A549 (cell line): ENCODE measurements at regions not wholly inside any gene's neighbourhood (a gene's known extent, or its start where the extent isn't known, plus 50 kb on each side); places are given as distances from the start of the nearest gene placed in this dataset.

Experiments
- ATAC-seq, 2 experiments: fragments of 200-7000 bp in 1 of 2; fragments of >200 bp in 1 of 2; cut with Nextera tagmentation in 1 of 2; cut with Tn5 transposase in 1 of 2; 3 replicates each; pipeline versions ENCODE4 v1.8.0 to v1.9.1; 2018 to 2020; ENCODE audit warnings: mild to moderate bottlenecking in 1 of 2, moderate library complexity in 1 of 2
- CTCF ChIA-PET: fragments of 300-600 bp; sonication (Branson Sonifier 250); formaldehyde crosslinking; extraction: SDS; loops from one replicate; lab custom pipeline; 2021; ENCODE audit warnings: antibody characterized with exemption, inconsistent platforms; lab: Yijun Ruan, JAX
- POLR2A ChIA-PET: fragments of 350-600 bp; formaldehyde crosslinking; extraction: SDS; loops from one replicate; lab custom pipeline; 2021; ENCODE audit warnings: antibody characterized with exemption, inconsistent platforms; lab: Yijun Ruan, JAX
- DNase-seq, 2 experiments: peaks; one replicate each; pipeline versions ENCODE4 v3.0.0 to v3.0.0-alpha.2; 2011 to 2016; ENCODE audit warnings: low read depth in 1 of 2, low spot score in 1 of 2
- FAIRE-seq: peaks from 2 replicates; lab custom pipeline; 2011; peaks lifted over from hg19 to GRCh38; lab: Jason Lieb, UNC
- H3K27ac ChIP-seq, 2 experiments: fragments of >200 bp; sonication (Bioruptor Twin); formaldehyde crosslinking; 3 replicates each; pipeline ENCODE4 v1.5.1; 2016 to 2017
- H3K4me1 ChIP-seq: fragments of >200 bp; sonication (Bioruptor Twin); formaldehyde crosslinking; 3 replicates; pipeline ENCODE4 v1.6.1; 2016
- H3K4me2 ChIP-seq: fragments of >200 bp; sonication (Bioruptor Twin); formaldehyde crosslinking; 3 replicates; pipeline ENCODE4 v1.6.1; 2016
- H3K4me3 ChIP-seq: fragments of >200 bp; sonication (Bioruptor Twin); formaldehyde crosslinking; 3 replicates; pipeline ENCODE4 v1.5.1; 2016
- H3K9me3 ChIP-seq: fragments of >200 bp; sonication (Bioruptor Twin); formaldehyde crosslinking; 3 replicates; pipeline ENCODE4 v1.6.1; 2016
- CHD2 ChIP-seq: fragments of 150-350 bp; IDR thresholded peaks from 2 replicates; pipeline ENCODE4 v1.6.1; 2014; ENCODE audit warnings: low read length; ENCODE audit not compliant: partially characterized antibody
- E2F6 ChIP-seq: IDR thresholded peaks from 2 replicates; pipeline ENCODE4 v1.6.1; 2012; ENCODE audit warnings: low read depth, borderline replicate concordance
- EHF ChIP-seq: fragments of 250-450 bp; sonication (Bioruptor Pico); IDR thresholded peaks from 2 replicates; pipeline ENCODE4 v1.5.0; 2020; ENCODE audit warnings: mild to moderate bottlenecking
- ELK1 ChIP-seq: fragments of 150-350 bp; IDR thresholded peaks from 2 replicates; pipeline ENCODE4 v1.6.1; 2014; ENCODE audit warnings: low read depth, mild to moderate bottlenecking, low read length
- EP300 ChIP-seq, 2 experiments: fragments of >200 bp; sonication (Bioruptor Twin); formaldehyde crosslinking; IDR thresholded peaks; 2 replicates in 1 of 2; 3 replicates in 1 of 2; pipeline ENCODE4 v1.6.1; 2016 to 2017
- ESRRA ChIP-seq: fragments of 150-350 bp; IDR thresholded peaks from 2 replicates; pipeline ENCODE4 v1.6.1; 2014; ENCODE audit warnings: mild to moderate bottlenecking, low read length, borderline replicate concordance
- FOSL2 ChIP-seq, 2 experiments: fragments of 450-650 bp in 1 of 2; fragments of >200 bp in 1 of 2; sonication (Bioruptor Twin) in 1 of 2; formaldehyde crosslinking; IDR thresholded peaks; 2 replicates each; pipeline versions ENCODE4 v1.5.0 to v1.6.1; 2016 to 2020; ENCODE audit warnings: mild to moderate bottlenecking in 1 of 2, moderate library complexity in 1 of 2
- FOXS1 ChIP-seq: fragments of 250-450 bp; sonication (Bioruptor Pico); IDR thresholded peaks from 2 replicates; pipeline ENCODE4 v1.5.0; 2020; ENCODE audit warnings: mild to moderate bottlenecking, moderate library complexity
- HOXA7 ChIP-seq: fragments of 250-450 bp; sonication (Bioruptor Pico); IDR thresholded peaks from 2 replicates; pipeline ENCODE4 v1.5.0; 2020; ENCODE audit warnings: mild to moderate bottlenecking, moderate library complexity
- JUN ChIP-seq, 2 experiments: fragments of >200 bp; sonication (Bioruptor Twin); formaldehyde crosslinking; IDR thresholded peaks; 2 replicates in 1 of 2; 3 replicates in 1 of 2; pipeline ENCODE4 v1.6.1; 2016 to 2017
- KDM1A ChIP-seq: fragments of 200-600 bp; sonication (generic); IDR thresholded peaks from 2 replicates; pipeline ENCODE4 v1.6.1; 2016; ENCODE audit warnings: low read depth, mild to moderate bottlenecking
- NPAS2 ChIP-seq: fragments of 250-450 bp; sonication (Bioruptor Pico); IDR thresholded peaks from 2 replicates; pipeline ENCODE4 v1.8.0; 2022; ENCODE audit warnings: mild to moderate bottlenecking, moderate library complexity, borderline replicate concordance
- NR3C1 ChIP-seq: fragments of >200 bp; sonication (Bioruptor Twin); formaldehyde crosslinking; IDR thresholded peaks from 3 replicates; pipeline ENCODE4 v1.6.1; 2017
- PHF8 ChIP-seq: fragments of 200-600 bp; sonication (generic); IDR thresholded peaks from 2 replicates; pipeline ENCODE4 v1.6.1; 2016; ENCODE audit warnings: low read depth, mild to moderate bottlenecking, antibody characterized with exemption, moderate library complexity, borderline replicate concordance
- RARB ChIP-seq: fragments of 250-450 bp; sonication (Bioruptor Pico); IDR thresholded peaks from 2 replicates; pipeline ENCODE4 v1.8.0; 2021; ENCODE audit warnings: mild to moderate bottlenecking, moderate library complexity
- SMC3 ChIP-seq: fragments of >200 bp; sonication (Bioruptor Twin); formaldehyde crosslinking; IDR thresholded peaks from 3 replicates; pipeline ENCODE4 v1.6.1; 2018; ENCODE audit warnings: inconsistent platforms
- TP53 ChIP-seq: fragments of 250-450 bp; sonication (Bioruptor Pico); IDR thresholded peaks from 2 replicates; pipeline ENCODE4 v1.5.0; 2021; ENCODE audit warnings: mild to moderate bottlenecking, moderate library complexity
- USF2 ChIP-seq: fragments of 450-650 bp; IDR thresholded peaks from 2 replicates; pipeline ENCODE4 v1.6.1; 2014; ENCODE audit warnings: antibody characterized with exemption
- ZFP36 ChIP-seq: fragments of 450-650 bp; IDR thresholded peaks from 2 replicates; pipeline ENCODE4 v1.6.1; 2014; ENCODE audit warnings: borderline replicate concordance; ENCODE audit not compliant: partially characterized antibody
- WGBS: methylation state at CpG from one replicate; pipeline ENCODE4 v1.1.6; 2017; ENCODE audit errors: missing lambda C conversion rate; 5-methylcytosine and 5-hydroxymethylcytosine counted together
- TF ChIP-seq, protein P1 (sequence below): fragments of >200 bp; sonication (Bioruptor Twin); formaldehyde crosslinking; IDR thresholded peaks from 3 replicates; pipeline ENCODE4 v1.5.1; 2016
- TF ChIP-seq, protein P2 (sequence below): IDR thresholded peaks from 2 replicates; pipeline ENCODE4 v1.6.1; 2012
- TF ChIP-seq, protein P3 (sequence below): fragments of >200 bp; sonication (Bioruptor Twin); formaldehyde crosslinking; IDR thresholded peaks from 3 replicates; pipeline ENCODE4 v1.6.1; 2016
- TF ChIP-seq, protein P4 (sequence below): fragments of 250-450 bp; sonication (Bioruptor Pico); IDR thresholded peaks from 2 replicates; pipeline ENCODE4 v1.5.0; 2021; ENCODE audit warnings: mild to moderate bottlenecking, moderate library complexity, borderline replicate concordance

GRCh38 chr21:28213261-28213660 lies 779.4 kb downstream of the LTN1 start:
- no peak for FAIRE-seq
- no peak for ATAC-seq
- H3K4me2 ChIP-seq = no peak overlapping the region
- no peak overlapping the region for H3K27ac ChIP-seq
- CTCF ChIA-PET = no interaction called here
- POLR2A ChIA-PET = no interaction called here
- H3K4me1 ChIP-seq = no peaks in the 10 kb centered on the region
- WGBS = 4% methylated on average over 3 of the region's 3 CpGs
- DNase-seq = no peak
- TF ChIP-seq JUN (IDR thresholded peaks at IDR 0.05) (no peak), ZFP36 (no peak), CHD2 (no peak), TP53 (CRISPR knock-in tag) (no peak), EHF (CRISPR knock-in tag) (no peak), FOXS1 (CRISPR knock-in tag) (no peak), EP300 (IDR thresholded peaks at IDR 0.05) (no peak)
- no peak overlapping the region for H3K4me3 ChIP-seq
- H3K9me3 ChIP-seq = no peaks in the 10 kb centered on the region

- Histone ChIP-seq H3K4me3 (no peak overlapping the region), H3K27ac (no peak overlapping the region), H3K4me2 (no peak overlapping the region), H3K9me3 (no peaks in the 10 kb centered on the region), H3K4me1 (no peaks in the 10 kb centered on the region)
- ATAC-seq (no peak), FAIRE-seq (no peak), DNase-seq (no peak)
- POLR2A ChIA-PET = no interaction called here
- CTCF ChIA-PET = no interaction called here
- WGBS = 31% methylated on average over 2 of the region's 2 CpGs
- TF ChIP-seq ELK1 (no peak), RARB (CRISPR knock-in tag) (no peak), USF2 (no peak), KDM1A (no peak), EHF (CRISPR knock-in tag) (no peak), PHF8 (no peak), SMC3 (no peak), ESRRA (no peak), HOXA7 (no peak), NPAS2 (CRISPR knock-in tag) (no peak), E2F6 (no peak), FOSL2 (IDR thresholded peaks at IDR 0.05) (no peak), FOSL2 (CRISPR knock-in tag; IDR thresholded peaks at IDR 0.05) (no peak), NR3C1 (no peak)
- TF ChIP-seq, protein P1, sequence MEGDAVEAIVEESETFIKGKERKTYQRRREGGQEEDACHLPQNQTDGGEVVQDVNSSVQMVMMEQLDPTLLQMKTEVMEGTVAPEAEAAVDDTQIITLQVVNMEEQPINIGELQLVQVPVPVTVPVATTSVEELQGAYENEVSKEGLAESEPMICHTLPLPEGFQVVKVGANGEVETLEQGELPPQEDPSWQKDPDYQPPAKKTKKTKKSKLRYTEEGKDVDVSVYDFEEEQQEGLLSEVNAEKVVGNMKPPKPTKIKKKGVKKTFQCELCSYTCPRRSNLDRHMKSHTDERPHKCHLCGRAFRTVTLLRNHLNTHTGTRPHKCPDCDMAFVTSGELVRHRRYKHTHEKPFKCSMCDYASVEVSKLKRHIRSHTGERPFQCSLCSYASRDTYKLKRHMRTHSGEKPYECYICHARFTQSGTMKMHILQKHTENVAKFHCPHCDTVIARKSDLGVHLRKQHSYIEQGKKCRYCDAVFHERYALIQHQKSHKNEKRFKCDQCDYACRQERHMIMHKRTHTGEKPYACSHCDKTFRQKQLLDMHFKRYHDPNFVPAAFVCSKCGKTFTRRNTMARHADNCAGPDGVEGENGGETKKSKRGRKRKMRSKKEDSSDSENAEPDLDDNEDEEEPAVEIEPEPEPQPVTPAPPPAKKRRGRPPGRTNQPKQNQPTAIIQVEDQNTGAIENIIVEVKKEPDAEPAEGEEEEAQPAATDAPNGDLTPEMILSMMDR = no peak
- TF ChIP-seq, protein P2, sequence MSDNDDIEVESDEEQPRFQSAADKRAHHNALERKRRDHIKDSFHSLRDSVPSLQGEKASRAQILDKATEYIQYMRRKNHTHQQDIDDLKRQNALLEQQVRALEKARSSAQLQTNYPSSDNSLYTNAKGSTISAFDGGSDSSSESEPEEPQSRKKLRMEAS = no peak
- TF ChIP-seq, protein P3, sequence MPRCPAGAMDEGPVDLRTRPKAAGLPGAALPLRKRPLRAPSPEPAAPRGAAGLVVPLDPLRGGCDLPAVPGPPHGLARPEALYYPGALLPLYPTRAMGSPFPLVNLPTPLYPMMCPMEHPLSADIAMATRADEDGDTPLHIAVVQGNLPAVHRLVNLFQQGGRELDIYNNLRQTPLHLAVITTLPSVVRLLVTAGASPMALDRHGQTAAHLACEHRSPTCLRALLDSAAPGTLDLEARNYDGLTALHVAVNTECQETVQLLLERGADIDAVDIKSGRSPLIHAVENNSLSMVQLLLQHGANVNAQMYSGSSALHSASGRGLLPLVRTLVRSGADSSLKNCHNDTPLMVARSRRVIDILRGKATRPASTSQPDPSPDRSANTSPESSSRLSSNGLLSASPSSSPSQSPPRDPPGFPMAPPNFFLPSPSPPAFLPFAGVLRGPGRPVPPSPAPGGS = no peak
- TF ChIP-seq, protein P4, sequence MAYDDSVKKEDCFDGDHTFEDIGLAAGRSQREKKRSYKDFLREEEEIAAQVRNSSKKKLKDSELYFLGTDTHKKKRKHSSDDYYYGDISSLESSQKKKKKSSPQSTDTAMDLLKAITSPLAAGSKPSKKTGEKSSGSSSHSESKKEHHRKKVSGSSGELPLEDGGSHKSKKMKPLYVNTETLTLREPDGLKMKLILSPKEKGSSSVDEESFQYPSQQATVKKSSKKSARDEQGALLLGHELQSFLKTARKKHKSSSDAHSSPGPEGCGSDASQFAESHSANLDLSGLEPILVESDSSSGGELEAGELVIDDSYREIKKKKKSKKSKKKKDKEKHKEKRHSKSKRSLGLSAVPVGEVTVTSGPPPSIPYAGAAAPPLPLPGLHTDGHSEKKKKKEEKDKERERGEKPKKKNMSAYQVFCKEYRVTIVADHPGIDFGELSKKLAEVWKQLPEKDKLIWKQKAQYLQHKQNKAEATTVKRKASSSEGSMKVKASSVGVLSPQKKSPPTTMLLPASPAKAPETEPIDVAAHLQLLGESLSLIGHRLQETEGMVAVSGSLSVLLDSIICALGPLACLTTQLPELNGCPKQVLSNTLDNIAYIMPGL (CRISPR knock-in tag) = no peak
These were observed 780.6 kb downstream of the LTN1 start for GRCh38 chr21:28212061-28212460.
